ENCODE measurements at regions not wholly inside any gene's neighbourhood (a gene's known extent, or its start where the extent isn't known, plus 50 kb on each side); places are given as distances from the start of the nearest gene placed in this dataset.

- no peak for ATAC-seq
- ChIA-PET CTCF (no interaction called here), POLR2A (no interaction called here)
- intact Hi-C loops (cut with micrococcal nuclease; ENCODE audit: unreplicated experiment), result no loop called here
- in situ Hi-C loops (cut with HindIII; ENCODE audit: low pct_unique_long_range_greater_than_20kb, low sequenced_read_pairs), result no loop called here
- H3K4me3 ChIP-seq (ENCODE audit: low read depth in 2 of 2, low read length in 2 of 2), result no peak overlapping the region
- DNase-seq (ENCODE audit: low read depth, low spot score), result no peak
- H3K27me3 ChIP-seq (ENCODE audit: control insufficient read depth, insufficient read depth, low read length), result no peaks in the 10 kb centered on the region
- no peaks in the 10 kb centered on the region; the same call in 1 of the 2 replicates for H3K4me1 ChIP-seq (ENCODE audit: control insufficient read depth, insufficient read depth, low read length)
- no TSS peak for BruUV-seq (replicated peaks)
- no peak overlapping the region for H3K27ac ChIP-seq (ENCODE audit: low read length)
- H3K36me3 ChIP-seq (ENCODE audit: control insufficient read depth, insufficient read depth, low read length), result no peaks in the 10 kb centered on the region
- TF ChIP-seq REST (IDR thresholded peaks at IDR 0.05; ENCODE audit: insufficient read depth in 1 of 2, low read depth in 2 of 2, low read length in 1 of 2), result no peak
- no peak for TF ChIP-seq POLR2AphosphoS5 (IDR thresholded peaks at IDR 0.05; ENCODE audit: low read depth, low read length)
- H3K9me3 ChIP-seq (ENCODE audit: control insufficient read depth, insufficient read depth, low read depth, low read length), result no peaks in the 10 kb centered on the region
These were observed 904.3 kb downstream of the METTL15 start for GRCh38 chr11:29012507-29012906.

GRCh38 chr11:29009426-29009825 lies 901.2 kb downstream of the METTL15 start:
- in situ Hi-C loops (cut with HindIII; ENCODE audit: low pct_unique_long_range_greater_than_20kb, low sequenced_read_pairs) (no loop called here), intact Hi-C loops (cut with micrococcal nuclease; ENCODE audit: unreplicated experiment) (no loop called here)
- POLR2A ChIA-PET, result no interaction called here
- Histone ChIP-seq H3K27me3 (ENCODE audit: control insufficient read depth, insufficient read depth, low read length) (no peaks in the 10 kb centered on the region), H3K4me1 (ENCODE audit: control insufficient read depth, insufficient read depth, low read length) (no peaks in the 10 kb centered on the region; the same call in 1 of the 2 replicates), H3K4me3 (ENCODE audit: low read depth in 2 of 2, low read length in 2 of 2) (no peak overlapping the region), H3K36me3 (ENCODE audit: control insufficient read depth, insufficient read depth, low read length) (no peaks in the 10 kb centered on the region), H3K27ac (ENCODE audit: low read length) (no peak overlapping the region), H3K9me3 (ENCODE audit: control insufficient read depth, insufficient read depth, low read depth, low read length) (no peaks in the 10 kb centered on the region)
- TF ChIP-seq POLR2AphosphoS5 (IDR thresholded peaks at IDR 0.05; ENCODE audit: low read depth, low read length) (no peak), CTCF (IDR thresholded peaks at IDR 0.05) (no peak), SIN3A (IDR thresholded peaks at IDR 0.05; ENCODE audit: borderline replicate concordance, insufficient read depth, low read depth, low read length) (no peak), TCF7L2 (IDR thresholded peaks at IDR 0.05; ENCODE audit: low read depth, low read length) (no peak), REST (IDR thresholded peaks at IDR 0.05; ENCODE audit: insufficient read depth in 1 of 2, low read depth in 2 of 2, low read length in 1 of 2) (no peak)
- DNase-seq (ENCODE audit: low read depth, low spot score) (no peak), ATAC-seq (no peak)
- CTCF ChIA-PET, result no interaction called here
- no TSS peak for BruUV-seq (replicated peaks)
